K562 (cell line): ENCODE measurements at regions not wholly inside any gene's neighbourhood (a gene's known extent, or its start where the extent isn't known, plus 50 kb on each side); places are given as distances from the start of the nearest gene placed in this dataset.

Source experiments
- ATAC-seq: fragments of 200-7000 bp; cut with Tn5 transposase; 3 replicates; pipeline ENCODE4 v1.9.1; 2020; ENCODE audit warnings: moderate library complexity
- BruUV-seq: library from RNA; stranded (reverse); fragments of 400-500 nt; replicated peaks from 2 replicates; lab custom pipeline; 2021; lab: Mats Ljungman, UMichigan
- CTCF ChIA-PET: fragments of 300-600 bp; formaldehyde crosslinking; extraction: SDS; loops from one replicate; lab custom pipeline; 2021; ENCODE audit warnings: low intra/inter-chr PET ratio; lab: Yijun Ruan, JAX
- POLR2A ChIA-PET: fragments of 300-600, 350-650 bp; sonication (Branson Sonifier 250); formaldehyde crosslinking; extraction: SDS; loops from one replicate; lab custom pipeline; 2021; ENCODE audit warnings: antibody characterized with exemption, inconsistent platforms; lab: Yijun Ruan, JAX
- DNase-seq, 4 experiments: peaks; one replicate each; pipeline versions ENCODE4 v3.0.0 to v3.0.0-alpha.2; 2011 to 2018; ENCODE audit warnings: low spot score in 3 of 4, mixed read lengths in 3 of 4; ENCODE audit errors: extremely low read depth in 1 of 4
- FAIRE-seq: peaks from 2 replicates; lab custom pipeline; 2011; peaks lifted over from hg19 to GRCh38; lab: Jason Lieb, UNC
- H2AFZ ChIP-seq: 2 replicates; pipeline ENCODE4 v1.6.0; 2011; ENCODE audit warnings: low read depth, low read length, control low read depth, inconsistent platforms
- H3K27ac ChIP-seq: fragments of 200-600 bp; 3 replicates; pipeline ENCODE4 v1.8.0; 2011; ENCODE audit warnings: low read depth, mild to moderate bottlenecking, control low read depth, inconsistent platforms, low read length, moderate library complexity, mixed read lengths; ENCODE audit errors: extremely low read depth
- H3K27me3 ChIP-seq, 2 experiments: fragments of 300-600 bp in 1 of 2; 2 replicates in 1 of 2; 3 replicates in 1 of 2; pipeline versions ENCODE4 v1.6.0 to v1.8.0; 2011; ENCODE audit warnings: inconsistent platforms in 2 of 2, low read length in 2 of 2, mild to moderate bottlenecking in 1 of 2, mixed read lengths in 1 of 2, moderate library complexity in 1 of 2; ENCODE audit not compliant: control insufficient read depth in 2 of 2, insufficient read depth in 2 of 2
- H3K36me3 ChIP-seq: fragments of 300-600 bp; 3 replicates; pipeline ENCODE4 v1.8.0; 2011; ENCODE audit warnings: mild to moderate bottlenecking, low read length, inconsistent platforms; ENCODE audit not compliant: control insufficient read depth, insufficient read depth
- H3K4me1 ChIP-seq, 2 experiments: fragments of 200-600 bp in 1 of 2; replicated peaks in 1 of 2; 2 replicates in 1 of 2; 3 replicates in 1 of 2; pipeline versions ENCODE4 v1.5.1 to v1.8.0; 2011; ENCODE audit warnings: inconsistent platforms in 2 of 2, low read length in 2 of 2, mild to moderate bottlenecking in 1 of 2, mixed read lengths in 1 of 2, moderate library complexity in 1 of 2; ENCODE audit not compliant: control insufficient read depth in 2 of 2, insufficient read depth in 2 of 2
- H3K4me2 ChIP-seq: 2 replicates; pipeline ENCODE4 v1.6.1; 2011; ENCODE audit warnings: low read length, control low read depth, inconsistent platforms, mixed read lengths; ENCODE audit not compliant: insufficient read depth
- H3K4me3 ChIP-seq: fragments of 200-600 bp; sonication (generic), shearing (Covaris generic); 2 replicates; pipeline ENCODE4 v1.5.1; 2016; ENCODE audit warnings: control low read depth, inconsistent platforms
- H3K79me2 ChIP-seq: fragments of 200-600 bp; 3 replicates; pipeline ENCODE4 v1.8.0; 2011; ENCODE audit warnings: low read length, inconsistent platforms; ENCODE audit not compliant: control insufficient read depth, insufficient read depth
- H3K9ac ChIP-seq, 2 experiments: 2 replicates each; pipeline versions ENCODE4 v1.6.0 to v1.6.1; 2011; ENCODE audit warnings: low read depth in 2 of 2, low read length in 2 of 2, control low read depth in 1 of 2, inconsistent platforms in 1 of 2, mild to moderate bottlenecking in 1 of 2, mixed read lengths in 1 of 2; ENCODE audit not compliant: insufficient read depth in 1 of 2
- H3K9me1 ChIP-seq: one replicate; pipeline ENCODE4 v1.6.0; 2011; ENCODE audit warnings: inconsistent platforms, mild to moderate bottlenecking, low read length, moderate library complexity; ENCODE audit not compliant: control insufficient read depth, insufficient read depth
- H3K9me3 ChIP-seq: replicated peaks from 2 replicates; pipeline ENCODE4 v1.5.1; 2011; ENCODE audit warnings: low read depth, low read length, inconsistent platforms; ENCODE audit not compliant: control insufficient read depth, insufficient read depth
- H4K20me1 ChIP-seq: replicated peaks from 2 replicates; pipeline ENCODE4 v1.6.1; 2011; ENCODE audit warnings: low read length, inconsistent platforms, mixed read lengths; ENCODE audit not compliant: control insufficient read depth, insufficient read depth
- ARHGAP35 ChIP-seq: fragments of 450-650 bp; IDR thresholded peaks from 2 replicates; pipeline ENCODE4 v1.6.1; 2018; ENCODE audit not compliant: partially characterized antibody
- DMBX1 ChIP-seq: fragments of 250-450 bp; sonication (Bioruptor Pico); IDR thresholded peaks from 2 replicates; pipeline ENCODE4 v1.8.0; 2022; ENCODE audit warnings: inconsistent platforms, mild to moderate bottlenecking, moderate library complexity, borderline replicate concordance
- DPF2 ChIP-seq: fragments of 450-650 bp; IDR thresholded peaks from 2 replicates; pipeline ENCODE4 v1.6.1; 2016
- POLR2AphosphoS5 ChIP-seq: IDR thresholded peaks from 2 replicates; pipeline ENCODE4 v1.6.1; 2011; ENCODE audit warnings: mild to moderate bottlenecking, low read depth, low read length, moderate library complexity; ENCODE audit not compliant: control insufficient read depth, insufficient read depth
- POU5F1 ChIP-seq: fragments of 150-350 bp; IDR thresholded peaks from 2 replicates; pipeline ENCODE4 v1.6.1; 2014; ENCODE audit warnings: borderline replicate concordance, low read length, low read depth, mild to moderate bottlenecking; ENCODE audit not compliant: partially characterized antibody
- TAF1 ChIP-seq: IDR thresholded peaks from 2 replicates; pipeline ENCODE4 v1.6.1; 2011; ENCODE audit warnings: mild to moderate bottlenecking, low read length, moderate library complexity; ENCODE audit not compliant: insufficient read depth, control insufficient read depth, severe bottlenecking; ENCODE audit errors: extremely low read depth
- TARDBP ChIP-seq: fragments of 450-650 bp; IDR thresholded peaks from 2 replicates; pipeline ENCODE4 v1.6.1; 2016
- XRCC5 ChIP-seq: fragments of 200-400 bp; formaldehyde crosslinking; IDR thresholded peaks from 2 replicates; pipeline ENCODE4 v1.6.1; 2017; ENCODE audit warnings: low read depth, mild to moderate bottlenecking, low read length
- ZNF584 ChIP-seq: fragments of 200-800 bp; sonication (Bioruptor generic); IDR thresholded peaks from 2 replicates; pipeline ENCODE4 v1.6.1; 2016; ENCODE audit warnings: low read depth, mild to moderate bottlenecking, missing genetic modification characterization, missing compliant biosample characterization
- ZNF75A ChIP-seq: fragments of 450-650 bp; formaldehyde crosslinking; IDR thresholded peaks from 2 replicates; pipeline ENCODE4 v1.4.0; 2020; ENCODE audit warnings: mild to moderate bottlenecking
- ZNF766 ChIP-seq: fragments of 200-800 bp; sonication (Bioruptor generic); conservative IDR thresholded peaks from 2 replicates; pipeline ENCODE4 v1.6.1; 2016; ENCODE audit warnings: missing genetic modification characterization, missing compliant biosample characterization
- WGBS: fragments of 100-300 bp; shearing (Covaris generic); methylation state at CpG from one replicate; pipeline ENCODE4 v1.1.6; 2016; ENCODE audit warnings: low coverage, mixed read lengths; ENCODE audit not compliant: insufficient coverage; ENCODE audit errors: missing lambda C conversion rate; 5-methylcytosine and 5-hydroxymethylcytosine counted together
- in situ Hi-C: fragments of 300-500 bp; cut with MboI; formaldehyde crosslinking; loops from 4 replicates; pipeline ENCODE4 v1.15.0; 2018; ENCODE audit warnings: inconsistent platforms, mixed read lengths
- intact Hi-C: fragments of 100-400 bp; cut with micrococcal nuclease; formaldehyde crosslinking; loops from 2 replicates; pipeline ENCODE4 v1.14.2; 2022
- TF ChIP-seq, protein P1 (sequence below): fragments of 150-350 bp; conservative IDR thresholded peaks from 2 replicates; pipeline ENCODE4 v1.6.1; 2014; ENCODE audit warnings: low read length
- TF ChIP-seq, protein P2 (sequence below): fragments of 250-450 bp; sonication (Bioruptor Pico); IDR thresholded peaks from 2 replicates; pipeline ENCODE4 v1.8.0; 2021; ENCODE audit warnings: moderate library complexity, mild to moderate bottlenecking, inconsistent platforms
- TF ChIP-seq, protein P3 (sequence below): fragments of 250-450 bp; sonication (Bioruptor Pico); IDR thresholded peaks from 2 replicates; pipeline ENCODE4 v1.4.0; 2020; ENCODE audit warnings: borderline replicate concordance

- Histone ChIP-seq H3K27ac (no peak overlapping the region), H2AFZ (no peak overlapping the region), H3K4me2 (no peak overlapping the region), H3K36me3 (no peaks in the 10 kb centered on the region), H3K4me1 (no peaks in the 10 kb centered on the region), H3K27me3 (no peaks in the 10 kb centered on the region), H4K20me1 (no peaks in the 10 kb centered on the region), H3K9ac (no peak overlapping the region), H3K9me1 (no peaks in the 10 kb centered on the region), H3K4me3 (no peak overlapping the region), H3K9me3 (no peaks in the 10 kb centered on the region), H3K79me2 (no peaks in the 10 kb centered on the region)
- peak; percentile 44; the same call in 1 of the 3 replicates for ATAC-seq
- FAIRE-seq: no peak
- ChIA-PET CTCF (no interaction called here), POLR2A (no interaction called here)
- no peak for TF ChIP-seq XRCC5
- TF ChIP-seq ZNF766 (CRISPR knock-in tag): no peak
- TF ChIP-seq, protein P1, sequence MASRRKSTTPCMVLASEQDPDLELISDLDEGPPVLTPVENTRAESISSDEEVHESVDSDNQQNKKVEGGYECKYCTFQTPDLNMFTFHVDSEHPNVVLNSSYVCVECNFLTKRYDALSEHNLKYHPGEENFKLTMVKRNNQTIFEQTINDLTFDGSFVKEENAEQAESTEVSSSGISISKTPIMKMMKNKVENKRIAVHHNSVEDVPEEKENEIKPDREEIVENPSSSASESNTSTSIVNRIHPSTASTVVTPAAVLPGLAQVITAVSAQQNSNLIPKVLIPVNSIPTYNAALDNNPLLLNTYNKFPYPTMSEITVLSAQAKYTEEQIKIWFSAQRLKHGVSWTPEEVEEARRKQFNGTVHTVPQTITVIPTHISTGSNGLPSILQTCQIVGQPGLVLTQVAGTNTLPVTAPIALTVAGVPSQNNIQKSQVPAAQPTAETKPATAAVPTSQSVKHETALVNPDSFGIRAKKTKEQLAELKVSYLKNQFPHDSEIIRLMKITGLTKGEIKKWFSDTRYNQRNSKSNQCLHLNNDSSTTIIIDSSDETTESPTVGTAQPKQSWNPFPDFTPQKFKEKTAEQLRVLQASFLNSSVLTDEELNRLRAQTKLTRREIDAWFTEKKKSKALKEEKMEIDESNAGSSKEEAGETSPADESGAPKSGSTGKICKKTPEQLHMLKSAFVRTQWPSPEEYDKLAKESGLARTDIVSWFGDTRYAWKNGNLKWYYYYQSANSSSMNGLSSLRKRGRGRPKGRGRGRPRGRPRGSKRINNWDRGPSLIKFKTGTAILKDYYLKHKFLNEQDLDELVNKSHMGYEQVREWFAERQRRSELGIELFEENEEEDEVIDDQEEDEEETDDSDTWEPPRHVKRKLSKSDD: no peak
- TF ChIP-seq ARHGAP35: no peak
- no peak for TF ChIP-seq ZNF75A
- TF ChIP-seq TARDBP: no peak
- no peak for TF ChIP-seq ZNF584
- no peak for TF ChIP-seq DMBX1 (CRISPR knock-in tag)
- no peak for TF ChIP-seq TAF1
- no peak for TF ChIP-seq POU5F1
- TF ChIP-seq POLR2AphosphoS5: no peak
- no peak for TF ChIP-seq DPF2
- TF ChIP-seq, protein P2, sequence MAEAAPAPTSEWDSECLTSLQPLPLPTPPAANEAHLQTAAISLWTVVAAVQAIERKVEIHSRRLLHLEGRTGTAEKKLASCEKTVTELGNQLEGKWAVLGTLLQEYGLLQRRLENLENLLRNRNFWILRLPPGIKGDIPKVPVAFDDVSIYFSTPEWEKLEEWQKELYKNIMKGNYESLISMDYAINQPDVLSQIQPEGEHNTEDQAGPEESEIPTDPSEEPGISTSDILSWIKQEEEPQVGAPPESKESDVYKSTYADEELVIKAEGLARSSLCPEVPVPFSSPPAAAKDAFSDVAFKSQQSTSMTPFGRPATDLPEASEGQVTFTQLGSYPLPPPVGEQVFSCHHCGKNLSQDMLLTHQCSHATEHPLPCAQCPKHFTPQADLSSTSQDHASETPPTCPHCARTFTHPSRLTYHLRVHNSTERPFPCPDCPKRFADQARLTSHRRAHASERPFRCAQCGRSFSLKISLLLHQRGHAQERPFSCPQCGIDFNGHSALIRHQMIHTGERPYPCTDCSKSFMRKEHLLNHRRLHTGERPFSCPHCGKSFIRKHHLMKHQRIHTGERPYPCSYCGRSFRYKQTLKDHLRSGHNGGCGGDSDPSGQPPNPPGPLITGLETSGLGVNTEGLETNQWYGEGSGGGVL (CRISPR knock-in tag): no peak
- TF ChIP-seq, protein P3, sequence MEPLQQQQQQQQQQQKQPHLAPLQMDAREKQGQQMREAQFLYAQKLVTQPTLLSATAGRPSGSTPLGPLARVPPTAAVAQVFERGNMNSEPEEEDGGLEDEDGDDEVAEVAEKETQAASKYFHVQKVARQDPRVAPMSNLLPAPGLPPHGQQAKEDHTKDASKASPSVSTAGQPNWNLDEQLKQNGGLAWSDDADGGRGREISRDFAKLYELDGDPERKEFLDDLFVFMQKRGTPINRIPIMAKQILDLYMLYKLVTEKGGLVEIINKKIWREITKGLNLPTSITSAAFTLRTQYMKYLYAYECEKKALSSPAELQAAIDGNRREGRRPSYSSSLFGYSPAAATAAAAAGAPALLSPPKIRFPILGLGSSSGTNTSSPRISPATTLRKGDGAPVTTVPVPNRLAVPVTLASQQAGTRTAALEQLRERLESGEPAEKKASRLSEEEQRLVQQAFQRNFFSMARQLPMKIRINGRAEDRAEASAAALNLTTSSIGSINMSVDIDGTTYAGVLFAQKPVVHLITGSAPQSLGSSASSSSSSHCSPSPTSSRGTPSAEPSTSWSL (CRISPR knock-in tag): no peak
- in situ Hi-C loops: no loop called here
- peak in 1 of 4 experiments; percentile 14 for DNase-seq
- 3% methylated on average over 3 of the region's 3 CpGs for WGBS
- BruUV-seq: no TSS peak
- intact Hi-C loops: no loop called here
Observed at GRCh38 chr5:111670826-111671492, 86.0 kb downstream of the NREP start.
